ENCODE measurements at regions not wholly inside any gene's neighbourhood (a gene's known extent, or its start where the extent isn't known, plus 50 kb on each side); places are given as distances from the start of the nearest gene placed in this dataset.

- Histone ChIP-seq H3K27ac (ENCODE audit: insufficient read depth, low read depth, low read length) (no peak overlapping the region), H3K9me3 (replicated peaks; ENCODE audit: control insufficient read depth, insufficient read depth, low read length) (no peaks in the 10 kb centered on the region), H3K36me3 (ENCODE audit: control insufficient read depth in 2 of 2, extremely low read depth in 1 of 2, insufficient read depth in 2 of 2, low read length in 2 of 2) (no peaks in the 10 kb centered on the region), H2AFZ (ENCODE audit: low read depth, low read length) (no peak overlapping the region), H3K4me2 (ENCODE audit: insufficient read depth, low read length) (no peak overlapping the region), H3K4me1 (ENCODE audit: control insufficient read depth, extremely low read depth, insufficient read depth, low read length) (peaks cover 6% of the 10 kb centered on the region), H3K27me3 (ENCODE audit: control insufficient read depth in 2 of 2, insufficient read depth in 2 of 2, low read length in 2 of 2) (no peaks in the 10 kb centered on the region), H4K20me1 (replicated peaks; ENCODE audit: control insufficient read depth, extremely low read depth, insufficient read depth, low read length) (no peaks in the 10 kb centered on the region), H3K79me2 (ENCODE audit: control insufficient read depth, insufficient read depth, low read length) (no peaks in the 10 kb centered on the region), H3K4me3 (replicated peaks in 1 of 3; ENCODE audit: insufficient read depth in 1 of 3, low read depth in 1 of 3, low read length in 3 of 3) (no peak overlapping the region), H3K9ac (replicated peaks; ENCODE audit: extremely low read depth, insufficient read depth, low read length) (no peak overlapping the region), H3K9me1 (replicated peaks; ENCODE audit: control insufficient read depth, extremely low read depth, insufficient read depth, low read length) (no peaks in the 10 kb centered on the region)
- no peak for FAIRE-seq
- DNase-seq (ENCODE audit: low read depth, low spot score): no peak
- dilution Hi-C loops (cut with MboI; ENCODE audit: extremely low pct_ligation_motif_present, low sequenced_read_pairs) (no loop called here), intact Hi-C loops (cut with micrococcal nuclease) (no loop called here)
- CTCF ChIA-PET: interaction anchor here (0.5 to 0.8 kb wide), 2 partner anchors 49 to 153 kb away, joined by 3 read pairs; no protein-coding TSS in a partner anchor
- BruUV-seq (replicated peaks): no TSS peak
- POLR2A ChIA-PET: no interaction called here
- TF ChIP-seq CTCF (IDR thresholded peaks at IDR 0.05; ENCODE audit: extremely low read depth in 1 of 2, insufficient read depth in 1 of 2, low read depth in 1 of 2, low read length in 2 of 2) (no peak), JUN (IDR thresholded peaks at IDR 0.05; ENCODE audit: borderline replicate concordance, insufficient read depth, insufficient read length, low read depth) (no peak), POLR2AphosphoS5 (IDR thresholded peaks at IDR 0.05; ENCODE audit: insufficient read depth, low read depth, low read length) (no peak), GATA2 (IDR thresholded peaks at IDR 0.05; ENCODE audit: insufficient read depth, insufficient read length, low read depth, low read length) (no peak), MYC (IDR thresholded peaks at IDR 0.05; ENCODE audit: low read depth, low read length) (no peak), POLR2A (IDR thresholded peaks at IDR 0.05; ENCODE audit: low read depth, low read length) (no peak), FOS (IDR thresholded peaks at IDR 0.05; ENCODE audit: borderline replicate concordance, insufficient read depth, low read length) (no peak), EZH2 (IDR thresholded peaks at IDR 0.05; ENCODE audit: borderline replicate concordance, low read depth, low read length, severe bottlenecking) (no peak), MAX (IDR thresholded peaks at IDR 0.05; ENCODE audit: insufficient read depth, insufficient read length) (no peak)
These were observed 153.7 kb upstream of the ABI3BP start for GRCh38 chr3:101146946-101147345.
